CD4-positive, alpha-beta T cell treated with Interleukin-12 subunit alpha and Interleukin-12 subunit beta, for 1 hour (primary cell): ENCODE measurements at regions not wholly inside any gene's neighbourhood (a gene's known extent, or its start where the extent isn't known, plus 50 kb on each side); places are given as distances from the start of the nearest gene placed in this dataset.
A peak's percentile ranks its signal among the peaks of the same experiment; 100 is the strongest.

Experiments used
- DNase-seq: peaks from one replicate; pipeline ENCODE4 v3.0.0-alpha.2; 2020

DNA sequence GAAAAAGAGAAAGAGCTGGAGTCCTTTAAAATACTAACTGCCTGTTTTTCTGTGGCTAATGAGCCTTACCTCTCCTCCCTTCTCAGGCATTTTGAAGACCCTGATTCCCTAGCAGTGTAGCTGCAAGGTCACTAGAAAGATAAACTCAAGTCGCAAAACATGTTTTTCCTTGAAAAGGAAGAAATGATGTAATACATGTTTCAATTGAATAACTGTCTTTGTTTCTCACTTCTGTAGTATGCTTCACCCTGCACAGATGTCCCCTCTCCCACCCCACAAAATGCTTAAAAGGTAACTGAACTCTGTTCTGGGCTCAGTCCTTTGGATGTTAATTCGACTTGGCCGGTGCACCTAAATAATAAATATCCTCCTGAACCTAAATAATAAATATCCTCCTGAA is 1350.3 kb downstream of the TMEM121 start:
- DNase-seq: no peak

DNA sequence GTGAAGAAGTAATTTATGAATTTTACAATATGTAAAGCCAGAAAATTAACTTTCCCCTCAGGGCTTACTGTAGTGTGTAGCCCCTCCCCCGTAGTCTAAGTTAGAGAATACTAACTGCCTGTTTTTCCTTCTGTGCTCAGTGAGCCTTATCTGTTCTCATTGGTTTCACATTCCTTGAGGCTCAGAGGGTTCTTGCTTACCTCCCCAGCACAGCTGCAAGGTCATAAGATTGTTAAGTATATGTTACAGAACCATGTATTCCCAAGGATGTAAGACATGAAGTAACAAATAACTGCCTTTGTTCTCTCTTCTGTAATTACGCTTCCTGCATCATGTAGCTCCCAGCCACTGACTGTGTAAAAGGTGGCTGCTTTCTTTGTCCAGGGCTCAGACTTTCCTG is 1351.1 kb downstream of the TMEM121 start:
- DNase-seq: no peak

DNA sequence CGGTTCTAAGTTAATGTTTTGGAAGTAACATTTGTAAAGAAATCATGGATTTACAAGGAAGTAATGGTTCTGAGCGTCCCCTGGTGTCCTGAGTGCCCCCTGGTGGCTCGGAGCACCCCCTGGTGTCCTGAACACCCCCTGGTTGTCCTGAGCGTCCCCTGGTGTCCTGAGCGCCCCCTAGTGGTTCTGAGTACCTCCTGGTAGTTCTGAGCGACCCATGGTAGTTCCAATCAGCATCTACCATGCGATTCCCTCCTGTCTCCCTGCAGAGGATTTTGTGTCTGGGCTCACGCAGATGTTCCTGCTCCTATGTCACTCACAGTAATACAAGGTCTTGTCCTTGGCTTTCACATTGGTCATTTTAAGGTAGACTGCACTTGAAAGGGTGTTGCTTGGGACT is 1352.9 kb downstream of the TMEM121 start:
- DNase-seq: peak; percentile 48

DNA sequence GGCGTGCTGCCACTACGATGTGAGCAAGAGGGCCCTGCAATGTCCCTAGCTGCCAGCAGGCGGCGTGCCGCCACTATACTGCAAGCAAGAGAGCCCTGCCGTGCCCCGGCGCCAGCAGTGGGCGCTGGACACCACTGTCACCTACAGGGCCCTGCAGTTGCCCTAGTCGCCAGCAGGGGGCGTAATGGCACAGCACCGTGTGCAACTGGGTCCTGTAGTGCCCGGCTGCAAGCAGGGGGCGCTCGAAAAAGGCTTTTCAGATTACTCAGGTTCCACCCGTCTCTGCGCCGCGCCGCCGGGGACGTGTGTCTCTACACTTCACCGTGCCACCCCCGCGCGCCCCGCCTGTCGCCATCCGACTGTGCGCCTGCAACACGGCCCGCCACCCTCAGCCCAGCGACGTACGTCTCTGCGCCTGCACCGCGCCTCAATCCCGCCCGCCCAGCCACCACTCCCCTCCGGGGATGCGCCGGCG is 1356.9 kb downstream of the TMEM121 start:
- peak; percentile 31 for DNase-seq
